Lung (tissue), 11 donors: ENCODE measurements at regions not wholly inside any gene's neighbourhood (a gene's known extent, or its start where the extent isn't known, plus 50 kb on each side); places are given as distances from the start of the nearest gene placed in this dataset.

Source experiments
- ATAC-seq: fragments of 200-7000 bp; cut with Tn5 transposase; one replicate; pipeline ENCODE4 v1.9.1; 2020; ENCODE audit warnings: moderate number of reproducible peaks; ENCODE audit not compliant: insufficient read depth, low FRiP score
- DNase-seq, 3 donors: peaks; one replicate each; pipeline ENCODE4 v3.0.0-alpha.2; 2013 to 2017
- H3K27ac ChIP-seq, 2 donors: one replicate each; pipeline ENCODE4 v1.5.1; 2013; ENCODE audit warnings: mild to moderate bottlenecking in 2 of 2, moderate library complexity in 2 of 2, control low read depth in 1 of 2, inconsistent platforms in 1 of 2, low read depth in 1 of 2, low read length in 1 of 2
- H3K27me3 ChIP-seq, 3 donors: one replicate each; pipeline ENCODE4 v1.5.1; 2013; ENCODE audit warnings: low read length in 2 of 3; ENCODE audit not compliant: control insufficient read depth in 3 of 3, insufficient read depth in 3 of 3
- H3K36me3 ChIP-seq, 4 donors: one replicate each; pipeline ENCODE4 v1.5.1; 2013; ENCODE audit warnings: low read length in 4 of 4, mild to moderate bottlenecking in 1 of 4, moderate library complexity in 1 of 4; ENCODE audit not compliant: control insufficient read depth in 4 of 4, insufficient read depth in 4 of 4
- H3K4me1 ChIP-seq, 5 donors: one replicate each; pipeline ENCODE4 v1.5.1; 2013; ENCODE audit warnings: low read length in 5 of 5, mild to moderate bottlenecking in 2 of 5, moderate library complexity in 1 of 5; ENCODE audit not compliant: control insufficient read depth in 5 of 5, insufficient read depth in 5 of 5
- H3K4me3 ChIP-seq: one replicate; pipeline ENCODE4 v1.5.1; 2013; ENCODE audit warnings: mild to moderate bottlenecking, control low read depth, moderate library complexity
- H3K9ac ChIP-seq, 2 donors: one replicate each; pipeline ENCODE4 v1.5.1; 2013; ENCODE audit warnings: low read length in 2 of 2, control low read depth in 1 of 2; ENCODE audit not compliant: insufficient read depth in 1 of 2
- H3K9me3 ChIP-seq, 4 donors: one replicate each; pipeline ENCODE4 v1.5.1; 2013; ENCODE audit warnings: low read length in 3 of 4, mild to moderate bottlenecking in 1 of 4, moderate library complexity in 1 of 4; ENCODE audit not compliant: control insufficient read depth in 4 of 4, insufficient read depth in 3 of 4
- WGBS, 2 donors: extraction: QIAGEN DNeasy Blood & Tissue Kit; methylation state at CpG; one replicate each; pipeline ENCODE4 v1.1.7; 2013; 5-methylcytosine and 5-hydroxymethylcytosine counted together
- TF ChIP-seq, protein P1 (sequence below): IDR thresholded peaks from 2 replicates; pipeline ENCODE4 v1.5.1; 2012; ENCODE audit warnings: mild to moderate bottlenecking; ENCODE audit errors: control extremely low read depth, extremely low read depth
- donor health status: control.
- donor health status: control.
- donor health status: Bipolar disorder and iron deficiency.
- donor health status: healthy.
- donor health status: DM: yes; HTN: yes; CAD: no.

- Histone ChIP-seq H3K9me3 (peaks cover 0 to 6% (median 0%) of the 10 kb centered on the region in 4 donors), H3K27ac (no peak overlapping the region), H3K4me3 (no peak overlapping the region), H3K36me3 (no peaks in the 10 kb centered on the region), H3K27me3 (no peaks in the 10 kb centered on the region), H3K9ac (no peak overlapping the region), H3K4me1 (no peaks in the 10 kb centered on the region)
- 62 to 83% methylated on average over 2 of the region's 2 CpGs for WGBS, 2 donors
- ATAC-seq: no peak
- DNase-seq: no peak
- TF ChIP-seq, protein P1, sequence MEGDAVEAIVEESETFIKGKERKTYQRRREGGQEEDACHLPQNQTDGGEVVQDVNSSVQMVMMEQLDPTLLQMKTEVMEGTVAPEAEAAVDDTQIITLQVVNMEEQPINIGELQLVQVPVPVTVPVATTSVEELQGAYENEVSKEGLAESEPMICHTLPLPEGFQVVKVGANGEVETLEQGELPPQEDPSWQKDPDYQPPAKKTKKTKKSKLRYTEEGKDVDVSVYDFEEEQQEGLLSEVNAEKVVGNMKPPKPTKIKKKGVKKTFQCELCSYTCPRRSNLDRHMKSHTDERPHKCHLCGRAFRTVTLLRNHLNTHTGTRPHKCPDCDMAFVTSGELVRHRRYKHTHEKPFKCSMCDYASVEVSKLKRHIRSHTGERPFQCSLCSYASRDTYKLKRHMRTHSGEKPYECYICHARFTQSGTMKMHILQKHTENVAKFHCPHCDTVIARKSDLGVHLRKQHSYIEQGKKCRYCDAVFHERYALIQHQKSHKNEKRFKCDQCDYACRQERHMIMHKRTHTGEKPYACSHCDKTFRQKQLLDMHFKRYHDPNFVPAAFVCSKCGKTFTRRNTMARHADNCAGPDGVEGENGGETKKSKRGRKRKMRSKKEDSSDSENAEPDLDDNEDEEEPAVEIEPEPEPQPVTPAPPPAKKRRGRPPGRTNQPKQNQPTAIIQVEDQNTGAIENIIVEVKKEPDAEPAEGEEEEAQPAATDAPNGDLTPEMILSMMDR: no peak
These were observed 59.8 kb upstream of the GPM6A start for GRCh38 chr4:175871774-175872405.

GRCh38 chr4:175873707-175874106 lies 61.6 kb upstream of the GPM6A start:
- TF ChIP-seq, protein P1: no peak
- no peak overlapping the region for H3K9ac ChIP-seq
- no peaks in the 10 kb centered on the region for H3K36me3 ChIP-seq
- H3K27ac ChIP-seq: no peak overlapping the region
- peaks cover 0 to 3% (median 1%) of the 10 kb centered on the region in 4 donors for H3K9me3 ChIP-seq
- no peak for DNase-seq
- no peaks in the 10 kb centered on the region for H3K27me3 ChIP-seq
- no peaks in the 10 kb centered on the region for H3K4me1 ChIP-seq
- ATAC-seq: no peak
- no peak overlapping the region for H3K4me3 ChIP-seq
- 88 to 90% methylated on average over 1 of the region's 1 CpG for WGBS, 2 donors

DNA sequence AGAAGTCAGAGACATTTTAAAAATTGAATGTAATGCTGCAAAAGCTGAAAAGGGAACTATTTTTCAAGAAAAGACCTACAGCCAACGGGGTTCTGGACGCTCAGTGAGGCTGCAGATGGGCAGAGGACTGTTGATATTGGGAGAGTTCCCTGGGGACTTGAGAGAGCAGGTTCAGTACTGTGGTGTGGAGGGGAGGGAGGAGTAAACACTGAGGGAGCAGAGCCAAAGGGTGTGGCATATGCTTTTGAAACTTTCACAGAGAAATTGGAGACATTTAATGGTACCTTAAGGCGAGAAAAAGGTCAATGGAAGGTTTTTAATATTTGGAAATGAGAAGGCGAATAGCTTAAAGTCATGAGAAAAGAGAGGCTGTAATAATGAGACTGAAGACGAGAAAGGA lies 62.2 kb upstream of the GPM6A start:
- Histone ChIP-seq H3K9me3 (peaks cover 0 to 3% (median 0%) of the 10 kb centered on the region in 4 donors), H3K4me3 (no peak overlapping the region), H3K27ac (no peak overlapping the region), H3K9ac (no peak overlapping the region), H3K4me1 (no peaks in the 10 kb centered on the region), H3K27me3 (no peaks in the 10 kb centered on the region), H3K36me3 (no peaks in the 10 kb centered on the region)
- 65 to 81% methylated on average over 5 of the region's 5 CpGs for WGBS, 2 donors
- no peak for ATAC-seq
- TF ChIP-seq, protein P1: no peak
- DNase-seq: no peak
